ENCODE measurements at regions not wholly inside any gene's neighbourhood (a gene's known extent, or its start where the extent isn't known, plus 50 kb on each side); places are given as distances from the start of the nearest gene placed in this dataset.

- TF ChIP-seq CTCF (IDR thresholded peaks at IDR 0.05) (no peak), POLR2A (IDR thresholded peaks at IDR 0.05) (no peak)
Measured at GRCh38 chr18:22836932-22837331, 96.2 kb upstream of the RBBP8 start.

All from Peyer's patch (tissue), 4 donors.